Uterus (tissue), 2 donors: ENCODE measurements at regions not wholly inside any gene's neighbourhood (a gene's known extent, or its start where the extent isn't known, plus 50 kb on each side); places are given as distances from the start of the nearest gene placed in this dataset.

Source experiments
- POLR2A ChIP-seq, 2 donors: fragments of 450-650 bp; IDR thresholded peaks; one replicate each; pipeline ENCODE4 v1.6.1; 2016; ENCODE audit warnings: antibody characterized with exemption in 2 of 2, mild to moderate bottlenecking in 1 of 2, moderate library complexity in 1 of 2
- TF ChIP-seq, protein P1 (sequence below), 4 experiments: fragments of 200-600 bp in 2 of 4; fragments of 450-650 bp in 2 of 4; sonication (generic) in 2 of 4; IDR thresholded peaks; one replicate each; pipeline ENCODE4 v1.5.1; 2016 to 2019; ENCODE audit warnings: antibody characterized with exemption in 4 of 4, mild to moderate bottlenecking in 2 of 4, moderate library complexity in 1 of 4

DNA sequence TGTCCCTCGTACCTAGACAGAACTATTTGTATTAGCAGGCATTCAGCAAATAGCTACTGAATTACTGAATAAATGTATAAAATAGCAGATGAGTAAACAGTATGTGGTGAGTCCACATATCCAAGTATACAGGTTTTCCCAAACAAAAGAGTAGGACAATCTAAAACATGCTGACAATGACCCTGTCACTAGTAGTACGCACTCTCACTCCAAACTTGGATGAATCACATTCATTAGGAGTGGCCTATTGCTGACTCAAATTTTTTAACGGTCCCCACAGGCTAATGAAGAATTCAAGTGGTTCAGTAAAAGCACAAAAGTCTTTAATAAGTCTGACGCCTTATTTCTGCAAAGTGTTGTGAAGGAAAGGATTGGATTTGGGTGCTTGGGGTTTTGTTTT lies 449.3 kb upstream of the THBS1 start:
- TF ChIP-seq, protein P1, sequence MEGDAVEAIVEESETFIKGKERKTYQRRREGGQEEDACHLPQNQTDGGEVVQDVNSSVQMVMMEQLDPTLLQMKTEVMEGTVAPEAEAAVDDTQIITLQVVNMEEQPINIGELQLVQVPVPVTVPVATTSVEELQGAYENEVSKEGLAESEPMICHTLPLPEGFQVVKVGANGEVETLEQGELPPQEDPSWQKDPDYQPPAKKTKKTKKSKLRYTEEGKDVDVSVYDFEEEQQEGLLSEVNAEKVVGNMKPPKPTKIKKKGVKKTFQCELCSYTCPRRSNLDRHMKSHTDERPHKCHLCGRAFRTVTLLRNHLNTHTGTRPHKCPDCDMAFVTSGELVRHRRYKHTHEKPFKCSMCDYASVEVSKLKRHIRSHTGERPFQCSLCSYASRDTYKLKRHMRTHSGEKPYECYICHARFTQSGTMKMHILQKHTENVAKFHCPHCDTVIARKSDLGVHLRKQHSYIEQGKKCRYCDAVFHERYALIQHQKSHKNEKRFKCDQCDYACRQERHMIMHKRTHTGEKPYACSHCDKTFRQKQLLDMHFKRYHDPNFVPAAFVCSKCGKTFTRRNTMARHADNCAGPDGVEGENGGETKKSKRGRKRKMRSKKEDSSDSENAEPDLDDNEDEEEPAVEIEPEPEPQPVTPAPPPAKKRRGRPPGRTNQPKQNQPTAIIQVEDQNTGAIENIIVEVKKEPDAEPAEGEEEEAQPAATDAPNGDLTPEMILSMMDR (IDR thresholded peaks at IDR 0.05): no peak
- TF ChIP-seq POLR2A (IDR thresholded peaks at IDR 0.05): no peak
